ENCODE measurements at regions not wholly inside any gene's neighbourhood (a gene's known extent, or its start where the extent isn't known, plus 50 kb on each side); places are given as distances from the start of the nearest gene placed in this dataset.

DNA sequence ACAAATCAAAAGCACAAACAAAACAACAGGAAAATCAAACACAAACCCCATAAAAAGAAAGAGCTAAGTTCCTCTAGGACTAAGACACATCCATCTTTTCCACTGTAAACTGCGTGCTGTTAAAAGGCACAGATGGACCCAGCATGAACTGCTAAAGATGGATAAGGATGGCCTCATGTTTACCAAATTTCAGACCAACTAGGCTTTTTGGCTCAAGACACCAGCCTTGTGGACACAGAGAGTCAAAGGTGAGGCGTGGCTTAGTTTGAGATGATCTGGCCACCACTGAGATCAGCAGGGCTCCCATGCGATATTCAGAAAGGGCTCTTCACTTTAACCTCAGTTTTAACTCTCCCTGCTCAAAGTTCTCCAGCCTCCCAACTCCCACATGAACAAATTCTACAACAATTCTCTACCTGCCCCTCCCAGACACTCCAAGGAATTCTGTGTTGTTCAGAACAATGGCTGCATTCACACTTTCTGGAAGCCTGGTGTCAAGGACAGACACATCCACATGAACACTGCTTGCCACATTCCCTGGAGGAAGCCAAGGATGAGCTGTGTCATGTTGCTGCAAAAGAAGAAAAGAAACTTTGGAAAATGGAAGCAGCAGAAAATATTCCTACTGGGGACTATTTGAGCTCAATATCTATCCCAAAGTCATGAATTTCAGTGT, 198.4 kb upstream of the LRRN1 start:
- H3K36me3 ChIP-seq: no peaks in the 10 kb centered on the region
- DNase-seq: no peak
- H3K9me3 ChIP-seq: no peaks in the 10 kb centered on the region
- intact Hi-C loops (cut with DNase I; ENCODE audit: low total_unique reads): no loop called here
- no peak for TF ChIP-seq POLR2AphosphoS5 (IDR thresholded peaks at IDR 0.05)
- TF ChIP-seq POLR2A (IDR thresholded peaks at IDR 0.05): no peak
- no peak for TF ChIP-seq EP300 (IDR thresholded peaks at IDR 0.05; ENCODE audit: low read depth)
- TF ChIP-seq, protein P1, sequence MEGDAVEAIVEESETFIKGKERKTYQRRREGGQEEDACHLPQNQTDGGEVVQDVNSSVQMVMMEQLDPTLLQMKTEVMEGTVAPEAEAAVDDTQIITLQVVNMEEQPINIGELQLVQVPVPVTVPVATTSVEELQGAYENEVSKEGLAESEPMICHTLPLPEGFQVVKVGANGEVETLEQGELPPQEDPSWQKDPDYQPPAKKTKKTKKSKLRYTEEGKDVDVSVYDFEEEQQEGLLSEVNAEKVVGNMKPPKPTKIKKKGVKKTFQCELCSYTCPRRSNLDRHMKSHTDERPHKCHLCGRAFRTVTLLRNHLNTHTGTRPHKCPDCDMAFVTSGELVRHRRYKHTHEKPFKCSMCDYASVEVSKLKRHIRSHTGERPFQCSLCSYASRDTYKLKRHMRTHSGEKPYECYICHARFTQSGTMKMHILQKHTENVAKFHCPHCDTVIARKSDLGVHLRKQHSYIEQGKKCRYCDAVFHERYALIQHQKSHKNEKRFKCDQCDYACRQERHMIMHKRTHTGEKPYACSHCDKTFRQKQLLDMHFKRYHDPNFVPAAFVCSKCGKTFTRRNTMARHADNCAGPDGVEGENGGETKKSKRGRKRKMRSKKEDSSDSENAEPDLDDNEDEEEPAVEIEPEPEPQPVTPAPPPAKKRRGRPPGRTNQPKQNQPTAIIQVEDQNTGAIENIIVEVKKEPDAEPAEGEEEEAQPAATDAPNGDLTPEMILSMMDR (IDR thresholded peaks at IDR 0.05): no peak
- no peak overlapping the region for H3K27ac ChIP-seq
- 79 to 100% methylated on average over 1 to 3 of the region's 3 CpGs for WGBS, 2 donors (ENCODE audit: low coverage in 1 of 2)
- H3K27me3 ChIP-seq: no peaks in the 10 kb centered on the region
- no peak overlapping the region for H3K4me3 ChIP-seq
- H3K4me1 ChIP-seq: no peaks in the 10 kb centered on the region
- in situ Hi-C loops (cut with MboI; ENCODE audit: low pct_ligation_motif_present in 1 of 4, low pct_unique_long_range_greater_than_20kb in 1 of 4, low sequenced_read_pairs in 3 of 4): no loop called here

DNA sequence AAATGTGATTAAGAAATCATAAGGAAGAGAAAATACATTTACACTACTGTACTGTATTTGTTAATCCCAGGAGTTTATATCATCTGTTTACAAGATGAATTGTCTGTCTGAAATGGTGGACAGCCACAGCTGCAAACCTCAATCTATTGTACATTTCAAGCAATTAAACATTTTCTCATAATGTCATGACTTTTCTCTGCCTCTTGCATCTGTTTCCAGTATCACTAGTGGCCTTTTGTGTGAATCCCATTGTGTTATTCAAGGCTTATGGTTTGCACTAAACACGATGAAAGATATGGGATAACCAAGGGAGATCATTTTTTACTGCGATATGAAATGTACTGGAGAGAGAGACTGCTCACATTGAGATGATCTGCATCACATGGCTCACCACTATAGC, 200.2 kb upstream of the LRRN1 start:
- Histone ChIP-seq H3K36me3 (no peaks in the 10 kb centered on the region), H3K9me3 (no peaks in the 10 kb centered on the region), H3K4me3 (no peak overlapping the region), H3K27me3 (no peaks in the 10 kb centered on the region), H3K4me1 (no peaks in the 10 kb centered on the region), H3K27ac (no peak overlapping the region)
- in situ Hi-C loops (cut with MboI; ENCODE audit: low pct_ligation_motif_present in 1 of 4, low pct_unique_long_range_greater_than_20kb in 1 of 4, low sequenced_read_pairs in 3 of 4): no loop called here
- TF ChIP-seq EP300 (IDR thresholded peaks at IDR 0.05; ENCODE audit: low read depth) (no peak), POLR2AphosphoS5 (IDR thresholded peaks at IDR 0.05) (no peak), POLR2A (IDR thresholded peaks at IDR 0.05) (no peak)
- TF ChIP-seq, protein P1 (IDR thresholded peaks at IDR 0.05): no peak
- WGBS, 2 donors (ENCODE audit: low coverage in 1 of 2): 86 to 95% methylated on average over 2 of the region's 2 CpGs
- no peak for DNase-seq
- intact Hi-C loops (cut with DNase I; ENCODE audit: low total_unique reads): no loop called here

DNA sequence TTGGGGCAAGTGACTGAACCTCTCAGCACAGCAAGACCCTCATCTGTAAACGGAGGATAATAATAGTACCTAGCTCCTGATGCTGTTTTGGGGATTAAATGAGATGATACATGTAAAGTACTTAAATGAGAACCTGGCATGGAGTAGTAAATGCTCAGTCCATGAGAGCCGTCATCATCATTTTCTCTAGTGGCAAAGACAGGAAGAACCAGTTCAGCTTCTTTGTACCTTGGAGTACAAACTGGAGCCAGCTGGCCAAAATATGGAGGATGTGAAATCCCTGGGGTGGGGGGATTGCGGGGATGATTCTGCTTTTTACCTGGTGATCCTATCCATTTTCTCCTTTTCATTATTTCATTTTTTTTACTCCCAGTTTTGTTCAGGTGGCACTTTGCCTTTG, 204.2 kb upstream of the LRRN1 start:
- TF ChIP-seq, protein P1 (IDR thresholded peaks at IDR 0.05): no peak
- no peak for TF ChIP-seq POLR2AphosphoS5 (IDR thresholded peaks at IDR 0.05)
- no peak for TF ChIP-seq POLR2A (IDR thresholded peaks at IDR 0.05)
- no peak for TF ChIP-seq EP300 (IDR thresholded peaks at IDR 0.05; ENCODE audit: low read depth)
- no peak overlapping the region for H3K27ac ChIP-seq
- no peaks in the 10 kb centered on the region for H3K36me3 ChIP-seq
- intact Hi-C loops (cut with DNase I; ENCODE audit: low total_unique reads) (no loop called here), in situ Hi-C loops (cut with MboI; ENCODE audit: low pct_ligation_motif_present in 1 of 4, low pct_unique_long_range_greater_than_20kb in 1 of 4, low sequenced_read_pairs in 3 of 4) (no loop called here)
- H3K4me1 ChIP-seq: no peaks in the 10 kb centered on the region
- whole genome bisulfite sequencing, 2 donors (ENCODE audit: low coverage in 1 of 2): 67 to 87% methylated on average over 1 to 3 of the region's 3 CpGs
- H3K4me3 ChIP-seq: no peak overlapping the region
- H3K9me3 ChIP-seq: peaks cover 0 to 3% of the 10 kb centered on the region in 2 donors
- DNase-seq: no peak
- H3K27me3 ChIP-seq: no peaks in the 10 kb centered on the region

DNA sequence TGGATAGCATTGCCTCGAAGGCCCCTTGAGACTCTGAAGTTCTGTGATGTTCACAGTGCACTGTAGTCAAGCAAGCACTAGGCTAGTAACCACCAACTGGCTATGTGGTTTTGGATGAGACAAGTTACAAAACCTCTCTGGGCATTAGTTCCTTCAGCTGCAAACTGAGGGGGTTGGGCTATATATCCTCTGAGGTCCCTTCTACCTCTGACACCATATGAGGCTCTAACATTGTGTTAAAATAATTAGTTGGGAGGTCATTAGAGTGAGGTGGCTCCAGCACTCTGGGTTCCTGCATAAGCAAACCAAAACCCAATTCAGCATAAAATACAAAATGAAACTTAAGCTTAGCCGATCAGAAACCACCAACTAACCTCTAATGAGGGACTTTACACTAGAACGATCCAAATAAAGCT, 209.5 kb upstream of the LRRN1 start:
- H3K27me3 ChIP-seq: no peaks in the 10 kb centered on the region
- in situ Hi-C loops (cut with MboI; ENCODE audit: low pct_ligation_motif_present in 1 of 4, low pct_unique_long_range_greater_than_20kb in 1 of 4, low sequenced_read_pairs in 3 of 4) (no loop called here), intact Hi-C loops (cut with DNase I; ENCODE audit: low total_unique reads) (no loop called here)
- no peaks in the 10 kb centered on the region for H3K36me3 ChIP-seq
- DNase-seq: no peak
- 69 to 100% methylated on average over 1 to 3 of the region's 3 CpGs for WGBS, 2 donors (ENCODE audit: low coverage in 1 of 2)
- H3K4me1 ChIP-seq: no peaks in the 10 kb centered on the region
- H3K9me3 ChIP-seq: peaks cover 0 to 3% of the 10 kb centered on the region in 2 donors
- no peak for TF ChIP-seq EP300 (IDR thresholded peaks at IDR 0.05; ENCODE audit: low read depth)
- TF ChIP-seq POLR2A (IDR thresholded peaks at IDR 0.05): no peak
- TF ChIP-seq POLR2AphosphoS5 (IDR thresholded peaks at IDR 0.05): no peak
- TF ChIP-seq, protein P1 (IDR thresholded peaks at IDR 0.05): no peak
- no peak overlapping the region for H3K27ac ChIP-seq
- no peak overlapping the region for H3K4me3 ChIP-seq

Data from transverse colon (tissue), 4 donors.